Right ventricle myocardium superior (tissue), 1 donor: ENCODE measurements at regions not wholly inside any gene's neighbourhood (a gene's known extent, or its start where the extent isn't known, plus 50 kb on each side); places are given as distances from the start of the nearest gene placed in this dataset.
"Not testable (repeated sequence)": the region's sequence is repeated elsewhere in the genome, so short reads cannot be mapped to it uniquely, and the experiment has no call there.

Experiments used
- ATAC-seq: fragments of 200-7000 bp; cut with Tn5 transposase; one replicate; pipeline ENCODE4 v1.9.1; 2020; ENCODE audit warnings: mild to moderate bottlenecking; ENCODE audit not compliant: poor library complexity
- DNase-seq: peaks from one replicate; pipeline ENCODE4 v3.0.0-alpha.2; 2020
- intact Hi-C: fragments of 100-400 bp; cut with DNase I; formaldehyde crosslinking; loops from one replicate; pipeline ENCODE4 v1.11.2; 2022
- donor health status: DM: no; HTN: yes; CAD: no; lungs with severe emphysema.

- intact Hi-C loops: no loop called here
- no peak for DNase-seq
- no peak for ATAC-seq
Measured at GRCh38 chr5:63743096-63743798, 219.0 kb downstream of the HTR1A start.

- intact Hi-C loops, ATAC-seq, DNase-seq: not testable (repeated sequence)
Measured at GRCh38 chr5:63732880-63733279, 229.4 kb downstream of the HTR1A start.

- intact Hi-C loops: no loop called here
- ATAC-seq (no peak), DNase-seq (no peak)
Measured at GRCh38 chr5:63727583-63727982, 234.7 kb downstream of the HTR1A start.

GRCh38 chr5:63726496-63726895, 235.7 kb downstream of the HTR1A start:
- intact Hi-C loops: no loop called here
- no peak for ATAC-seq
- no peak for DNase-seq

GRCh38 chr5:63719147-63719546, 243.1 kb downstream of the HTR1A start:
- no peak for DNase-seq
- intact Hi-C loops: no loop called here

GRCh38 chr5:63700241-63700640, 262.0 kb downstream of the HTR1A start:
- intact Hi-C loops: no loop called here
- DNase-seq: no peak
- no peak for ATAC-seq

More at GRCh38 chr5:63719147-63719546, 243.1 kb downstream of the HTR1A start:
- ATAC-seq: no peak

- no peak for ATAC-seq
- intact Hi-C loops: no loop called here
- DNase-seq: no peak
Measured at GRCh38 chr5:63697811-63698210, 264.4 kb downstream of the HTR1A start.

- intact Hi-C loops: no loop called here
- DNase-seq: no peak
- no peak for ATAC-seq
Measured at GRCh38 chr5:63690546-63690945, 271.7 kb downstream of the HTR1A start.

GRCh38 chr5:63687854-63688516, 274.3 kb downstream of the HTR1A start:
- intact Hi-C loops: no loop called here
- ATAC-seq (no peak), DNase-seq (no peak)

GRCh38 chr5:63686938-63687337, 275.3 kb downstream of the HTR1A start:
- DNase-seq (no peak), ATAC-seq (no peak)
- intact Hi-C loops: no loop called here

GRCh38 chr5:63686181-63686580, 276.1 kb downstream of the HTR1A start:
- no peak for DNase-seq
- ATAC-seq: no peak
- intact Hi-C loops: no loop called here

- DNase-seq (no peak), ATAC-seq (no peak)
- intact Hi-C loops: no loop called here
Measured at GRCh38 chr5:63685454-63685853, 276.8 kb downstream of the HTR1A start.

GRCh38 chr5:63674881-63675280, 287.4 kb downstream of the HTR1A start:
- no peak for ATAC-seq
- intact Hi-C loops: no loop called here
- DNase-seq: no peak

GRCh38 chr5:63655043-63655442, 307.2 kb downstream of the HTR1A start:
- intact Hi-C loops: no loop called here
- ATAC-seq: no peak
- DNase-seq: no peak

- ATAC-seq (no peak), DNase-seq (no peak)
- intact Hi-C loops: no loop called here
Measured at GRCh38 chr5:63650581-63650980, 311.7 kb downstream of the HTR1A start.

- intact Hi-C loops: no loop called here
- DNase-seq (no peak), ATAC-seq (no peak)
Measured at GRCh38 chr5:63648376-63648775, 313.9 kb downstream of the HTR1A start.

- no peak for ATAC-seq
- DNase-seq: no peak
- intact Hi-C loops: no loop called here
Measured at GRCh38 chr5:63629951-63630630, 332.2 kb downstream of the HTR1A start.

GRCh38 chr5:63613442-63613841, 348.8 kb downstream of the HTR1A start:
- no peak for ATAC-seq
- intact Hi-C loops: no loop called here
- DNase-seq: no peak

- intact Hi-C loops: no loop called here
- DNase-seq (no peak), ATAC-seq (no peak)
Measured at GRCh38 chr5:63603996-63604395, 358.2 kb downstream of the HTR1A start.

- intact Hi-C loops: no loop called here
- ATAC-seq: no peak
Measured at GRCh38 chr5:63602971-63603370, 359.3 kb downstream of the HTR1A start.

More at GRCh38 chr5:63602971-63603370, 359.3 kb downstream of the HTR1A start:
- no peak for DNase-seq
